KG1 (cell line): ENCODE measurements at regions not wholly inside any gene's neighbourhood (a gene's known extent, or its start where the extent isn't known, plus 50 kb on each side); places are given as distances from the start of the nearest gene placed in this dataset.
"Not testable (repeated sequence)": the region's sequence is repeated elsewhere in the genome, so short reads cannot be mapped to it uniquely, and the experiment has no call there.

Experiments used
- DNase-seq: peaks from one replicate; lab custom pipeline; 2025; lab: John Stamatoyannopoulos, UW

- DNase-seq, result no peak
Measured at GRCh38 chr16:85528528-85529387, 84.4 kb upstream of the GSE1 start.

GRCh38 chr16:85529489-85530369 lies 83.4 kb upstream of the GSE1 start:
- no peak for DNase-seq

DNA sequence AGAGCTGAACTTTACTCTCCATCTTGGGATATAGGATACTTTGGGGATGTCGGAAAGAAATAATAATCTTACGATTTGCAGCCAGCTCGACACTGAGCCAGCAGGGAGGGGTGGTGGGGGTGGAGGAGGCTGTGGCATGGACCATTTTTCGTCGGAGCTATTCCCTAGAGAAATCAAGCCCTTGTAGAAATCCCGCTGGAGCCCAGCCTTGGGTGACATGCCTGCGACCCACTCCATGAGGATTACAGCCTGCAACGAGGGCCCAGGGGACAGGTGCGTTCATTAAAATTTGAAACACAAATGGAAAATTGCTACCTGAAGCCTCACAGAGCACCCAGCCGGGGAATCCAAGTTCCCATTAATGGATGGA lies 82.8 kb upstream of the GSE1 start:
- no peak for DNase-seq

- no peak for DNase-seq
Measured at GRCh38 chr16:85531516-85531915, 81.6 kb upstream of the GSE1 start.

GRCh38 chr16:85532147-85532546 lies 81.0 kb upstream of the GSE1 start:
- no peak for DNase-seq

GRCh38 chr16:85533593-85533992 lies 79.5 kb upstream of the GSE1 start:
- DNase-seq, result not testable (repeated sequence)

GRCh38 chr16:85534536-85535351 lies 78.4 kb upstream of the GSE1 start:
- no peak for DNase-seq

DNA sequence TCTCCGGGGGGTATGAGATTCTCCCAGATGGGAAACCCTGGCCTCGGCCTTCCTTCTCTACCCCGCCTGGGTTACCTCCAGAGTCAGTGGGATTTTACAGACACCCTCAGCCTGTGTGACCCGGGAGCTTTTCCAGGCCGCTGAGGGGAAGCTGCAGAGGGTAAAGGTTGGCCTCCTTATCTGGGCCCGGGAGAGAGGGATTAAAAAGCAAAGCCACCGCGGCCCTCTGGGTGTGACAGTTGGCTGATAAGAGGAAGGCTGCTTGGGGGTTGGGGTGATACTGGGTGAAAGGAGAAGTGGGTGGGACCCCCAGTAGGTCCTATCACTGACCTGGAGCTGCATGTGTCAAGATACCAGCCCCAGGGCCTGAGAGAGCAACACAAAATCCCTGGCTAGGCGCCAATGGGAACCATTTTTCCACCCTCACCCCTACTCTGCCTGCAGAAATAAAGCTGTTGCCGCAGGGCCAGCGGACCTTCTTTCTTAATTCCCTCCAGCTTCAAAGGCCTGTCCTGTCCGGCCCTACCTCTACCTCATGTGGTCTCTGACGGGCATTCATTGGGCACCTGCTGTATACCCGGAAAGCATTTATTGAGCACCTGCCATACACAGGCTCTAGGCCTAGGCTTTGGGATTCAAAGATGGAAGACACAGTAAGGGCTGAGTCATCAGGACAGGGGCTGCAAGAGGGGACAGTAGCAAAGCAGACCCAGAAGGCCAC lies 77.6 kb upstream of the GSE1 start:
- no peak for DNase-seq

DNA sequence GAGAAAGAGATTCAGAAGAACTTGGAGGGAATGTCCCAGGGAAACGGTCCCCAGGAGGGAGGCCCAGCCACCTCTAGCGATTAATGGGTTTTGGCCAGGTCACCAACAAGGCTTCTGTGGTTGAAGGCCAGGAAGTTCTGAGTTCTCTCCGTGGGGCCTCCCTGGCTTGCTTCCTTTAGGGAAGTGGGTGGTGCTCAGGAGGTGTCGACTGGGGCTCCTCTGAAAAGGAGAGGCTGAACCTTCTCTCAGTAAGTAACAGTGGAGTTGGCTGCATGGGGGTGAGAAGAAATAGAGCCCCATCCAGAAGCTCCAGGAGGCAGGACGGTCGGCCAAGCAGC lies 77.1 kb upstream of the GSE1 start:
- DNase-seq, result peak; percentile 48

GRCh38 chr16:85536411-85537330 lies 76.5 kb upstream of the GSE1 start:
- no peak for DNase-seq

GRCh38 chr16:85537331-85537788 lies 75.8 kb upstream of the GSE1 start:
- no peak for DNase-seq

- DNase-seq, result no peak
Measured at GRCh38 chr16:85537795-85538401, 75.2 kb upstream of the GSE1 start.

DNA sequence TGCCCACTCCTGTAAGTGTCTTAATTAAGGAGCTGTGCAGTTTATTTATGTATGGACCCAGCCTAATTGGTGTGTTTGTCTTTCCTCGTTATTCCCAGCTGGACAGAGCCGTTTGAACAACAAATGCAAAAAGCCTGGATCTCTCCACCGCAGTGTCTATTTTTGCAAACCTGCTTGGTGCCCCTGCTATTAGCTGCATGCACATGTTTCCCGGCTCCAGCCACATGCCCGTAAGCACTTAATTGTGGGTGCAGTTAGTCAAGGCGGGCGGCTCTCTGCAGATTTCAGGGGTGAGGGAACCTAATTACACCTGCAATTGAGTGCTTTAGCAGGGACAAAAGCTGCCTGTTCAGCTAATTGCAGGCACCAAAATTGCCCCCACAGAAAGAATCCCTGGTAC lies 74.0 kb upstream of the GSE1 start:
- DNase-seq, result no peak

DNA sequence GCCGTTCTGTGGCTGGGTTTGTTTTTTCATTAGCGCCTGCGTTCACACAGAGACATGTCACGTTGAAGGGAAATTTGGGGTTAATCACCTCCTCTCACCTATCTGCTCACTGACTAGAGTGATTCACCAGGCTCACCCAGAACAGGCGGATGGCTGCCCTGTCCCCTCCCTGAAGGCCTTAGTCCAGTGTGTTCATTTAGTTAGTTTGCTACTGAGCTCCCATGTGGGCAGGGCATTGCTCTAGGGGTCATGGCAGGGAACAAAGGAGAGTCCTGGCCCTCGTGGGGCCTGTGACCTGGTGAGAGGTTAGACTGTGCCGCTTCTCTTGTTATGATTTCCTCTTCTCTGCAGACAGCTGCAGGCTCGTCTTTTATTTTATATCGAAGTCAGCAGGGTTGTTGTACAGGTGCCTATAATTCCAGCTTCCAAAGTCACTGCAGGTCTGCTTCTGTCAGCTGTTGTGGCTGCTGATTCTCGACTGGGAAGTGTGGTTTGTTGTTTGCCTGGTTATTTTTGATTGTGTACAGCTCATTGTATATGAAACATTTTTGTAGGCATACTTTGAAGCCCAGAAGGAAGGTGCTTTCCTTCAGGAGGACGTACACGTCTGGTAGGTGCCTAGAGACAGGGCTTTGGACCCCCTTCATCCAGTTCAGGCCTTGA lies 73.4 kb upstream of the GSE1 start:
- no peak for DNase-seq

- DNase-seq, result no peak
Measured at GRCh38 chr16:85541181-85541580, 71.9 kb upstream of the GSE1 start.

DNA sequence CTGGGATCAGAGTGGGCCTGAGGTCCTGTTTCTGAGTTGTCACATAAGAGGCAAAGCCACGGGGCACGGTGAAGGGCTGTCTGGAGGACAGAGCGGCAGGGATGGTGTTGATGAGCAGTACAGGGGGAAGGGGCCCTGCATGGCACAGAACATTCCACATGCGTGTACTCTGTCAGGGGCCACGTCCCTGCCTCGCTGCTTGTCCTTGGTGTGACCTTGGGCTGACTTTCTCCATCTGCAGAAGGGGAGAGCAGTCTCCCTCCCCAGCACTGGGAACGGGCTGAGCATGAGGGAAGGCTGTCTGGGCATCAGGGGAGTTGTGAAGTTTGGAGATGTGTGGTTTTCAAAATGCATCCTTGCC lies 71.5 kb upstream of the GSE1 start:
- DNase-seq, result no peak

DNA sequence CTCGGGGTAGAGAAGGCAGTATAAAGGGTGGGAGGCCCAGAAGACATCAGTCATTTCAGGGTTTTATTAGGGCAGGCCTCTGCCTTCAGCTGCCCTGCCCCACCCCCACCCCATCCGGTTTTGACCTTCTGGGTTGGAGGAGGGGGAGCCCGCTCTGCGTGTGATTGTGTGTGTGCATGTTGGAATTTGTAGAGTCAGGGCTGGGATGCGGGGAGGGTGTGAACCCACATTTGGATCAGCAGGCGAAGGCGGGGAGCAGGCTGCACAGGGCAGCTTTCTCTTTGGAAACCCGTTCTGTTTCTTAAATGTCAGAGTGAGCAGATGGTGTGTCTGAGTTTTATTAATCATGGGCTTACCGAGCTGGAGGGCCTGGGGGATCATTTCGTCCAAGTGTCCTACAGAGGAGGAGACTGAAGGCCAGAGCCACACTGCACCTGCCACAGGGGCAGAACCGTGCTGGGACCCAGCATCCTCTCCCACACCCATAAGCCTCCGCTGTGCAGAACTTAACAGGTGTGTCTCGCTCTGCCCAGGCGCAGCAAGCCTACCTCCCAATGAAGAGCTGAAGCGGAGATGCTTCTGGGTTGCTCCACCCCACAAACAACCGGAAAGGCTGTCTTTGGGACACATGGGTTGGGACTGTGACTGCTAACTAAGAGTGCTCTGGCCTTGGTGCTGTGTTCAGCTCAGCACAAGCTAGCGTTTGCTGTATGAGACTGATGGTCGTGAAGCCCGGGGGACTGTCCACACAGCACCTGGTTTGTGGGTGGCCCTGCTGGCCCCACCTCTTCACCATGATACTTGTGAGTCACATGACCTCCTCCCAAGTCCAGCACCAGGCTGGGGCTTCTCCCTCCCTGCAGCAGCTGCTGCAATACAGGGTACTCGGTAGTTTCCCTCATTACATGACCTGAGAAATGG lies 70.9 kb upstream of the GSE1 start:
- DNase-seq, result no peak

- no peak for DNase-seq
Measured at GRCh38 chr16:85543536-85543935, 69.6 kb upstream of the GSE1 start.

- no peak for DNase-seq
Measured at GRCh38 chr16:85544016-85544415, 69.1 kb upstream of the GSE1 start.
